ENCODE measurements at regions not wholly inside any gene's neighbourhood (a gene's known extent, or its start where the extent isn't known, plus 50 kb on each side); places are given as distances from the start of the nearest gene placed in this dataset.
A peak's percentile ranks its signal among the peaks of the same experiment; 100 is the strongest.

DNA sequence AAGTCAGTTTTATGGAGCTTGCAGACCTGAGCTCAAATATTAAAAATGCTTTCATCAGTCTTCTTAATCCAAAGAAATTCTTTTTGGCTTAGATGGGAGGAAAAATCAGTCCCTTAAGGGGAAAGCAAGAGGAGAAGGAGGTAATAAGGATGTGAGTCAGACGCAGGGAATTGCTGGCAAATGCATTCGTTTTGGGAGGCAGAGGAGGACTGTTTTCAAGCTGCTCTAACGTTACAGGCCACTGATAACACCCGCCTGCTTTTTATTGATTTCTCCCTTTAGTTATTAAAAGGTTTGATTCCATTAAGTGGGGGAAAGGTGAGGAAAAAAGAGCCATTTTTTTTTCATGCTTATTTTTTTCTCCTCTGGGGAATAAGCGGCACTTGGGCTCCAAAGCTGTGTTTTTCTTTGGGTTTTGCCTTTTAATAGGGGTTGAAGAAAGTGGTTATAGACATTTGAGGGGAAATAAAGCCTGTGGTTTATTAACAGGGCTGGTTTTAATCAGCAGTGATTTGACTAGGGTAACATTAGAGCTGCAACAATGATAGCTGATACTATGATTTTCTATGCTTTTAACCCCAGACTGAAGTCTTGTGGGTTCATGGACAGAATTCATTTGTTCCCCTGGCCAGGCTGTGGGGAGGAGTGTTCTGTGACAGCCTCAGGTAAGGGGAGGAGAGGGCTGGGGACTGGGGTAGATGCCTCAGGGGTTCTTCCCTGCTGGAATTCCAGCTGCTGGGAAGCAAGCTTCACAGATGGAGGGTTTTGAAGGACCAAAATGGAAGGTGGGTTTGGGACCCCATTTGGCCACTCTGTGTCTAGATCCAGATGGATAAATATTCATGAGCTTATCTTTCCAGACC lies 225.2 kb downstream of the GAS1 start:
- DNase-seq (ENCODE audit: extremely low read depth, low read depth), result peak; percentile 89
- no peak for TF ChIP-seq CTCF (IDR thresholded peaks at IDR 0.05; ENCODE audit: low read depth, low read length, missing control alignments)
- no peak overlapping the region for H3K4me3 ChIP-seq (replicated peaks; ENCODE audit: low read depth, low read length)

- no peak overlapping the region for H3K4me3 ChIP-seq (replicated peaks; ENCODE audit: low read depth, low read length)
- no peak for DNase-seq (ENCODE audit: extremely low read depth, low read depth)
- no peak for TF ChIP-seq CTCF (IDR thresholded peaks at IDR 0.05; ENCODE audit: low read depth, low read length, missing control alignments)
Measured at GRCh38 chr9:86721226-86721781, 226.0 kb downstream of the GAS1 start.

GRCh38 chr9:86720639-86721225 lies 226.6 kb downstream of the GAS1 start:
- no peak overlapping the region for H3K4me3 ChIP-seq (replicated peaks; ENCODE audit: low read depth, low read length)
- no peak for DNase-seq (ENCODE audit: extremely low read depth, low read depth)

DNA sequence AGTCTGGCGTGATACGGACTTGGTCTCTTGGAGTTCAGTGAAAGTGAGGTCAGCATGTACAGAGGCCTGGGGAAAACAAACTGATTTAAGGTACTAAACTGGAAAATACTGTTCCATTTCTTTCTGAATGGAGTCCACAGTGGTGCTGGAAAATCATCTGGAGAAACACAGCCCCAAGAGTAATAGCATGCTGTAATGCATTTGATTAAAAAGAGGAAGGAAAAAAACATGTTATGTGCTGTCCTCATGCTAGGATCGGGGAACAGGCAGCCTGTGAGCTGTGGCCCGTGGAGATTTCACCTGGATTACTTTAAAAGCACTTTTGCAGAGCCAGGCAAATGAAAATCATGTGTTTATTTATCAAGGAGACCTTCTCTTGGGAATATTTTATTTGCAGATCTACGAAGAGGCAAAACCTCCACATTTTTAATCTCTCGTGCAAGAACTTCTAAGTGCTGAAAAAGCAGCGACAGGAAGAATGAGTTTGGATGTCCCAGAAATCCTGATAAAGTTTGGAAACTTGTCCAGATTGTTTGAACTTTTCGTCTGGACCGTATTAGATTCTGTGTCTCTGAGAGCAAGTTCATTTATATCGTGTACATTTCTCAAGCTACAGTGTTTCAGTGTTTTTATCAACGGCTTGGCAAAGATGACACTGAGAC lies 228.8 kb downstream of the GAS1 start:
- no peak for DNase-seq (ENCODE audit: extremely low read depth, low read depth)
- no peak for TF ChIP-seq CTCF (IDR thresholded peaks at IDR 0.05; ENCODE audit: low read depth, low read length, missing control alignments)
- no peak overlapping the region for H3K4me3 ChIP-seq (replicated peaks; ENCODE audit: low read depth, low read length)

More at GRCh38 chr9:86720639-86721225, 226.6 kb downstream of the GAS1 start:
- TF ChIP-seq CTCF (IDR thresholded peaks at IDR 0.05; ENCODE audit: low read depth, low read length, missing control alignments), result no peak

DNA sequence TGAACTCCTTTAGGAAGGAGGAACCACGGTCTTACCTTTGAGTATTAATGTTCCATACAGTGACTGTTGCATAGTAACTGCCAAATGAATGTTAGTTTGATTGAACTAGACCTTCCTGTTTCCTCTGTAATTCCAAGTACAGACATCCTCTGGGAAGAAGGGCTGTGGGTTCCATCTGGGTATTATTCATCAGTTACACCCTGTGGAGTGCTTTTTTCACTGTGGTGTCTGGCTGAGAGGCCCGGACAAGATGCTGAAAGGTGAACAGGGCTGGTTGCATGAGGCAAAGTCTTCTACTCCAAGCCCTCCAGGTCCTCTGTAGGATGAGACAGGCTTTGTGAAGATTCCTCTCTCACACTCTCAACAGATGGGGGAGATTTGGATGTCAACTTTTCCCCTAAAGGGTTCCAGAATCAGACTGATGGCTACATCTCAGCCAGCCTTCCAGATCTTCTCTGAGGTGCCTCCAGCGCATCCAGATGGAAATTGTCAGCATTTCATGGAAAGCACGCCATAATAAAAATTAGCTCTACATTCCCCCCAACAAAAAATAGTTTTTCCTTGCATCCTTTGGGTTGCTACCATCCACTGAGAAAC lies 230.9 kb downstream of the GAS1 start:
- no peak overlapping the region for H3K4me3 ChIP-seq (replicated peaks; ENCODE audit: low read depth, low read length)
- no peak for TF ChIP-seq CTCF (IDR thresholded peaks at IDR 0.05; ENCODE audit: low read depth, low read length, missing control alignments)
- DNase-seq (ENCODE audit: extremely low read depth, low read depth), result no peak

DNA sequence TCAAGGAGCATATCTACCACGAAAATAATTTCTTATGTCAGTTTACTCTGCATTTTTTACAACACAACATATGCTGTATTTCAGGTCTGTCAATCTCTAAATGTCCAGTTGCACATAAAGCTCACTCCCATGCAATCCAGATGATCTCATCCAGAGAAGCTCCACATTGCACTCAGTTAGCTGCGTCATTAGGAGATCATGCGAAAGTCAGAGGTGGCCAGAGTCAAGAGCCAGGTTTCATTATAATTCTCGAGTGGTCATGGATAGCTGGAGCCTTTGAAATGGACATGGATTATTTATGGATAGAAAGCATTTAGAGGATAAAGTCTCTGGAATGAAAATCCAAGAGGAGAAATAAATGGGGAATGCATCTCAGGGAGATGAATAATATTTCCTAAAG lies 232.3 kb downstream of the GAS1 start:
- DNase-seq (ENCODE audit: extremely low read depth, low read depth), result no peak
- TF ChIP-seq CTCF (IDR thresholded peaks at IDR 0.05; ENCODE audit: low read depth, low read length, missing control alignments), result no peak
- no peak overlapping the region for H3K4me3 ChIP-seq (replicated peaks; ENCODE audit: low read depth, low read length)
